Astrocyte (in vitro differentiated cells and primary cell): ENCODE measurements at regions not wholly inside any gene's neighbourhood (a gene's known extent, or its start where the extent isn't known, plus 50 kb on each side); places are given as distances from the start of the nearest gene placed in this dataset.

Experiments
- DNase-seq: peaks from one replicate; pipeline ENCODE4 v3.0.0-alpha.2; 2010; ENCODE audit warnings: low read depth
- FAIRE-seq: peaks from 2 replicates; lab custom pipeline; 2011; peaks lifted over from hg19 to GRCh38; lab: Jason Lieb, UNC
- H2AFZ ChIP-seq: 2 replicates; pipeline ENCODE4 v1.6.0; 2012; ENCODE audit warnings: low read depth, low read length, inconsistent platforms
- H3K27ac ChIP-seq: 2 replicates; pipeline ENCODE4 v1.5.1; 2011; ENCODE audit warnings: low read depth, low read length, inconsistent platforms
- H3K27me3 ChIP-seq: 2 replicates; pipeline ENCODE4 v1.6.0; 2011; ENCODE audit warnings: low read length, inconsistent platforms; ENCODE audit not compliant: insufficient read depth
- H3K36me3 ChIP-seq: 2 replicates; pipeline ENCODE4 v1.5.1; 2011; ENCODE audit warnings: low read length, inconsistent platforms; ENCODE audit not compliant: insufficient read depth
- H3K4me1 ChIP-seq: 2 replicates; pipeline ENCODE4 v1.5.1; 2011; ENCODE audit warnings: low read length, inconsistent platforms; ENCODE audit not compliant: insufficient read depth
- H3K4me2 ChIP-seq: 2 replicates; pipeline ENCODE4 v1.6.0; 2012; ENCODE audit warnings: low read length, inconsistent platforms
- H3K4me3 ChIP-seq: 2 replicates; pipeline ENCODE4 v1.5.1; 2011; ENCODE audit warnings: low read depth, mild to moderate bottlenecking, low read length, inconsistent platforms; ENCODE audit not compliant: insufficient read depth
- H3K79me2 ChIP-seq: 2 replicates; pipeline ENCODE4 v1.6.0; 2012; ENCODE audit warnings: mild to moderate bottlenecking, low read length, inconsistent platforms; ENCODE audit not compliant: insufficient read depth
- H3K9ac ChIP-seq: 2 replicates; pipeline ENCODE4 v1.6.0; 2012; ENCODE audit warnings: mild to moderate bottlenecking, low read length, inconsistent platforms
- H3K9me3 ChIP-seq: 2 replicates; pipeline ENCODE4 v1.5.1; 2012; ENCODE audit warnings: low read depth, mild to moderate bottlenecking, low read length, inconsistent platforms; ENCODE audit not compliant: insufficient read depth
- H4K20me1 ChIP-seq: 2 replicates; pipeline ENCODE4 v1.6.0; 2012; ENCODE audit warnings: low read length, inconsistent platforms; ENCODE audit not compliant: insufficient read depth
- H3K27ac Mint-ChIP-seq: one replicate; pipeline ENCODE4 v1.8.0; 2021; ENCODE audit warnings: mild to moderate bottlenecking, mixed read lengths; ENCODE audit not compliant: unreplicated experiment
- H3K27me3 Mint-ChIP-seq: one replicate; pipeline ENCODE4 v1.8.0; 2021; ENCODE audit warnings: low read depth, mixed read lengths; ENCODE audit not compliant: unreplicated experiment
- H3K36me3 Mint-ChIP-seq: one replicate; pipeline ENCODE4 v1.8.0; 2021; ENCODE audit warnings: low read depth, mixed read lengths; ENCODE audit not compliant: unreplicated experiment
- H3K4me1 Mint-ChIP-seq: one replicate; pipeline ENCODE4 v1.8.0; 2021; ENCODE audit warnings: low read depth, mixed read lengths; ENCODE audit not compliant: unreplicated experiment
- H3K4me3 Mint-ChIP-seq: one replicate; pipeline ENCODE4 v1.8.0; 2021; ENCODE audit warnings: mild to moderate bottlenecking, moderate library complexity, mixed read lengths; ENCODE audit not compliant: unreplicated experiment
- H3K9me3 Mint-ChIP-seq: one replicate; pipeline ENCODE4 v1.8.0; 2021; ENCODE audit warnings: mild to moderate bottlenecking, mixed read lengths; ENCODE audit not compliant: unreplicated experiment
- EZH2 ChIP-seq: IDR thresholded peaks from 2 replicates; pipeline ENCODE4 v1.6.1; 2012; ENCODE audit warnings: mild to moderate bottlenecking, low read length, inconsistent platforms; ENCODE audit not compliant: insufficient read depth
- TF ChIP-seq, protein P1 (sequence below): IDR thresholded peaks from 2 replicates; pipeline ENCODE4 v1.5.1; 2011; ENCODE audit warnings: low read depth, mild to moderate bottlenecking, inconsistent platforms, low read length, moderate library complexity; ENCODE audit not compliant: insufficient read depth

DNA sequence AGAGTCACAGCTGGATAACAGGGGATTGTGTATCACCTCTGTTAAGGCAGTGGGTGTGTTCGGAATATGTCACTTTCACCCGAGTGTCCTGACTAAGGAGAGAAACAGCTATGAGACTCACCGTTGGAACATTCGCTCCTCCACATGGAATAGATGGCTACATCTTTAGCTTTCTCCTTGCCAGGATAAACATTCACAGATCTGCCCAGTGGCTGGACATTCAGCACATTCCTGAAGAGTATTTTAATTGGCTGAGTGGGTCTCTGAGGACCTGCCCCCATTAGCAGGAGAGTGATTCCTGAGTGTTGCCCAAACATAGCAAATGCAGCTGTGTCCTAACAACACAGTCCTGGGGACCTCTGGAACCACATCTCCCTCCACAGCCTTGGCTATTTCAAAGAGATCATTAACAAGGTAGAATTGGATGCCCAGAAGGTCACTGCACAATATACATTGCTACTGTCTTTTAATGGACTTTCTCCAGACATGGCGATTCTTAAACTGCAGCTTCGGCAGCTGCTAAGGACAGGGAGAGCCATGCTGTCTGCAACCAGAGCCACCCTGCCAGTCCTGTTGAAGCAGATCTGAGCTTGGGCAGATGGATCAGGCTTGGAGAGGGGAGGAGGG is 435.0 kb upstream of the CADM1 start:
- no peaks in the 10 kb centered on the region for H3K9me3 Mint-ChIP-seq
- H2AFZ ChIP-seq, result no peak overlapping the region
- no peaks in the 10 kb centered on the region for H3K79me2 ChIP-seq
- no peak overlapping the region for H3K27ac Mint-ChIP-seq
- no peak overlapping the region for H3K4me3 Mint-ChIP-seq
- no peak for FAIRE-seq
- no peak for TF ChIP-seq EZH2
- peak; percentile 94 for DNase-seq
- no peaks in the 10 kb centered on the region for H3K9me3 ChIP-seq
- H3K4me1 ChIP-seq, result peaks cover 32% of the 10 kb centered on the region
- H3K27ac ChIP-seq, result peak overlapping the region; percentile 30
- H3K36me3 ChIP-seq, result no peaks in the 10 kb centered on the region
- no peaks in the 10 kb centered on the region for H3K27me3 ChIP-seq
- peaks cover 7% of the 10 kb centered on the region for H3K27me3 Mint-ChIP-seq
- no peak overlapping the region for H3K4me3 ChIP-seq
- H3K36me3 Mint-ChIP-seq, result no peaks in the 10 kb centered on the region
- H3K4me1 Mint-ChIP-seq, result peaks cover 30% of the 10 kb centered on the region
- peak overlapping the region; percentile 74 for H3K4me2 ChIP-seq
- no peaks in the 10 kb centered on the region for H4K20me1 ChIP-seq
- peak overlapping the region; percentile 52 for H3K9ac ChIP-seq

- no peaks in the 10 kb centered on the region for H3K79me2 ChIP-seq
- no peak for TF ChIP-seq EZH2
- TF ChIP-seq, protein P1, sequence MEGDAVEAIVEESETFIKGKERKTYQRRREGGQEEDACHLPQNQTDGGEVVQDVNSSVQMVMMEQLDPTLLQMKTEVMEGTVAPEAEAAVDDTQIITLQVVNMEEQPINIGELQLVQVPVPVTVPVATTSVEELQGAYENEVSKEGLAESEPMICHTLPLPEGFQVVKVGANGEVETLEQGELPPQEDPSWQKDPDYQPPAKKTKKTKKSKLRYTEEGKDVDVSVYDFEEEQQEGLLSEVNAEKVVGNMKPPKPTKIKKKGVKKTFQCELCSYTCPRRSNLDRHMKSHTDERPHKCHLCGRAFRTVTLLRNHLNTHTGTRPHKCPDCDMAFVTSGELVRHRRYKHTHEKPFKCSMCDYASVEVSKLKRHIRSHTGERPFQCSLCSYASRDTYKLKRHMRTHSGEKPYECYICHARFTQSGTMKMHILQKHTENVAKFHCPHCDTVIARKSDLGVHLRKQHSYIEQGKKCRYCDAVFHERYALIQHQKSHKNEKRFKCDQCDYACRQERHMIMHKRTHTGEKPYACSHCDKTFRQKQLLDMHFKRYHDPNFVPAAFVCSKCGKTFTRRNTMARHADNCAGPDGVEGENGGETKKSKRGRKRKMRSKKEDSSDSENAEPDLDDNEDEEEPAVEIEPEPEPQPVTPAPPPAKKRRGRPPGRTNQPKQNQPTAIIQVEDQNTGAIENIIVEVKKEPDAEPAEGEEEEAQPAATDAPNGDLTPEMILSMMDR, result no peak
- no peaks in the 10 kb centered on the region for H3K27me3 ChIP-seq
- H3K36me3 Mint-ChIP-seq, result no peaks in the 10 kb centered on the region
- H3K4me3 Mint-ChIP-seq, result no peak overlapping the region
- no peak overlapping the region for H3K9ac ChIP-seq
- H4K20me1 ChIP-seq, result no peaks in the 10 kb centered on the region
- peaks cover 19% of the 10 kb centered on the region for H3K4me1 Mint-ChIP-seq
- no peaks in the 10 kb centered on the region for H3K9me3 Mint-ChIP-seq
- H2AFZ ChIP-seq, result no peak overlapping the region
- DNase-seq (no peak), FAIRE-seq (no peak)
- no peaks in the 10 kb centered on the region for H3K9me3 ChIP-seq
- no peak overlapping the region for H3K27ac Mint-ChIP-seq
- H3K27ac ChIP-seq, result no peak overlapping the region
- H3K4me2 ChIP-seq, result no peak overlapping the region
- no peaks in the 10 kb centered on the region for H3K36me3 ChIP-seq
- no peak overlapping the region for H3K4me3 ChIP-seq
- peaks cover 10% of the 10 kb centered on the region for H3K27me3 Mint-ChIP-seq
- H3K4me1 ChIP-seq, result peaks cover 16% of the 10 kb centered on the region
Observed at GRCh38 chr11:115933564-115933963, 429.3 kb upstream of the CADM1 start.

GRCh38 chr11:115931548-115932083 is 427.4 kb upstream of the CADM1 start:
- peaks cover 2% of the 10 kb centered on the region for H3K36me3 Mint-ChIP-seq
- no peak overlapping the region for H3K4me2 ChIP-seq

More at GRCh38 chr11:115931548-115932083, 427.4 kb upstream of the CADM1 start:
- no peak overlapping the region for H3K9ac ChIP-seq
- no peak for FAIRE-seq
- peaks cover 20% of the 10 kb centered on the region for H3K4me1 Mint-ChIP-seq
- H3K9me3 Mint-ChIP-seq, result no peaks in the 10 kb centered on the region
- no peak for TF ChIP-seq EZH2
- TF ChIP-seq, protein P1, result no peak
- peaks cover 11% of the 10 kb centered on the region for H3K27me3 Mint-ChIP-seq
- no peaks in the 10 kb centered on the region for H3K9me3 ChIP-seq
- no peaks in the 10 kb centered on the region for H3K36me3 ChIP-seq
- H3K27ac ChIP-seq, result no peak overlapping the region
- H3K4me1 ChIP-seq, result peaks cover 16% of the 10 kb centered on the region
- no peaks in the 10 kb centered on the region for H4K20me1 ChIP-seq
- H3K4me3 Mint-ChIP-seq, result no peak overlapping the region
- no peak overlapping the region for H3K4me3 ChIP-seq
- no peak for DNase-seq
- H3K27ac Mint-ChIP-seq, result no peak overlapping the region
- no peaks in the 10 kb centered on the region for H3K79me2 ChIP-seq
- H3K27me3 ChIP-seq, result no peaks in the 10 kb centered on the region
- H2AFZ ChIP-seq, result no peak overlapping the region
